ENCODE measurements at regions not wholly inside any gene's neighbourhood (a gene's known extent, or its start where the extent isn't known, plus 50 kb on each side); places are given as distances from the start of the nearest gene placed in this dataset.

- intact Hi-C loops (cut with micrococcal nuclease) = no loop called here
These were observed 1004.2 kb downstream of the TTLL7 start for GRCh38 chr1:82994616-82995263.

GRCh38 chr1:82991569-82991968, 1007.4 kb downstream of the TTLL7 start:
- intact Hi-C loops (cut with micrococcal nuclease) = no loop called here

- intact Hi-C loops (cut with micrococcal nuclease) = no loop called here
These were observed 1019.2 kb downstream of the TTLL7 start for GRCh38 chr1:82979593-82980236.

- intact Hi-C loops (cut with micrococcal nuclease) = no loop called here
These were observed 1020.2 kb downstream of the TTLL7 start for GRCh38 chr1:82978461-82979324.

- intact Hi-C loops (cut with micrococcal nuclease) = no loop called here
These were observed 1025.9 kb downstream of the TTLL7 start for GRCh38 chr1:82972841-82973553.

- intact Hi-C loops (cut with micrococcal nuclease) = no loop called here
These were observed 1029.6 kb downstream of the TTLL7 start for GRCh38 chr1:82969340-82969739.

- intact Hi-C loops (cut with micrococcal nuclease) = no loop called here
These were observed 1036.3 kb downstream of the TTLL7 start for GRCh38 chr1:82962658-82963057.

- intact Hi-C loops (cut with micrococcal nuclease) = no loop called here
These were observed 1048.2 kb downstream of the TTLL7 start for GRCh38 chr1:82950606-82951200.

- intact Hi-C loops (cut with micrococcal nuclease) = no loop called here
These were observed 1050.5 kb downstream of the TTLL7 start for GRCh38 chr1:82948386-82948785.

GRCh38 chr1:82947278-82947677, 1051.7 kb downstream of the TTLL7 start:
- intact Hi-C loops (cut with micrococcal nuclease) = no loop called here

GRCh38 chr1:82946096-82946605, 1052.8 kb downstream of the TTLL7 start:
- intact Hi-C loops (cut with micrococcal nuclease) = no loop called here

GRCh38 chr1:82944822-82945221, 1054.1 kb downstream of the TTLL7 start:
- intact Hi-C loops (cut with micrococcal nuclease) = no loop called here

GRCh38 chr1:82934074-82934473, 1064.9 kb downstream of the TTLL7 start:
- intact Hi-C loops (cut with micrococcal nuclease) = no loop called here

- intact Hi-C loops (cut with micrococcal nuclease) = no loop called here
These were observed 1066.2 kb downstream of the TTLL7 start for GRCh38 chr1:82932727-82933126.

- intact Hi-C loops (cut with micrococcal nuclease) = no loop called here
These were observed 1066.7 kb downstream of the TTLL7 start for GRCh38 chr1:82932207-82932606.

- intact Hi-C loops (cut with micrococcal nuclease) = no loop called here
These were observed 1067.9 kb downstream of the TTLL7 start for GRCh38 chr1:82931006-82931405.

GRCh38 chr1:82927753-82928152, 1071.2 kb downstream of the TTLL7 start:
- intact Hi-C loops (cut with micrococcal nuclease) = no loop called here

- intact Hi-C loops (cut with micrococcal nuclease) = no loop called here
These were observed 1074.3 kb downstream of the TTLL7 start for GRCh38 chr1:82924666-82925065.

GRCh38 chr1:82923931-82924330, 1075.0 kb downstream of the TTLL7 start:
- intact Hi-C loops (cut with micrococcal nuclease) = no loop called here

GRCh38 chr1:82921759-82922158, 1077.2 kb downstream of the TTLL7 start:
- intact Hi-C loops (cut with micrococcal nuclease) = no loop called here
